H7 (cell line): ENCODE measurements at regions not wholly inside any gene's neighbourhood (a gene's known extent, or its start where the extent isn't known, plus 50 kb on each side); places are given as distances from the start of the nearest gene placed in this dataset.

Experiments used
- DNase-seq: peaks from one replicate; pipeline ENCODE4 v3.0.0; 2012
- H3K27me3 ChIP-seq: 2 replicates; pipeline ENCODE4 v1.6.0; 2011; ENCODE audit warnings: mild to moderate bottlenecking, low read length; ENCODE audit not compliant: control insufficient read depth, insufficient read depth
- H3K36me3 ChIP-seq: replicated peaks from 2 replicates; pipeline ENCODE4 v1.5.1; 2011; ENCODE audit warnings: low read length; ENCODE audit not compliant: control insufficient read depth, insufficient read depth
- H3K4me3 ChIP-seq: 2 replicates; pipeline ENCODE4 v1.5.1; 2011; ENCODE audit warnings: low read depth, mild to moderate bottlenecking, control low read depth, low read length, moderate library complexity; ENCODE audit not compliant: insufficient read depth

- Histone ChIP-seq H3K36me3 (no peaks in the 10 kb centered on the region), H3K4me3 (no peak overlapping the region), H3K27me3 (no peaks in the 10 kb centered on the region)
- peak; percentile 27 for DNase-seq
These were observed 96.1 kb upstream of the RET start for GRCh38 chr10:42980553-42981357.

GRCh38 chr10:42981358-42982236, 95.3 kb upstream of the RET start:
- Histone ChIP-seq H3K36me3 (no peaks in the 10 kb centered on the region), H3K27me3 (no peaks in the 10 kb centered on the region), H3K4me3 (no peak overlapping the region)
- peak; percentile 26 for DNase-seq

DNA sequence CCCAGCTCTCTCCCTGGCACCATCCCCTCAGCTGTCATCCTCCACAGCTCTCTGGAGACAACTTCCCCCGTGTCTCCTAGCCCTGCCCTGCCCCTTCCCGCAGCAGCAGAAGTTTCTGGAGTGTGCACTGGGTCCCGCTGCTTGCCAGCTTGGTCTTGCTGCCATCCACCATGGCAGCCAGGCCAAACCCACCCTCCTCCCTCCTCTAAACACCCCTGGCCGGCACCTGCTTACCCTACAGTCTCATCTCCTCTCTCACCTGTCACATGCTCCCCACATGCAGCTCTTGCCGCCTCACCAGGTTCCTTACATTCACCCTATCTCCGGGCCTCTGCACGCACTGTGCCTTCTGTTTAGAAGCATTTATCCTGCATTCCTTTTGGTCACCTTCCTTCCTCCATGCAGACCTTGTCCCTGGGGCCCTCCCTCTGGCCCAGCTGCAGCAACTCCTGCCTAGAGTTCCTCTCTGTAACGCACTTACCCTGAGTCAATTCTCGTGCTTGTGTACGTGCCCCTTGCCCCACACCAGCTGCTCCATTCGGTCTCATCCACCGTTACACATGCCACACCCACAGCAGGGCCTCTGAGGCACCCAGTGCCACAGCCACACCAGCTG, 93.9 kb upstream of the RET start:
- DNase-seq = no peak
- no peaks in the 10 kb centered on the region for H3K36me3 ChIP-seq
- H3K27me3 ChIP-seq = no peaks in the 10 kb centered on the region
- H3K4me3 ChIP-seq = no peak overlapping the region

DNA sequence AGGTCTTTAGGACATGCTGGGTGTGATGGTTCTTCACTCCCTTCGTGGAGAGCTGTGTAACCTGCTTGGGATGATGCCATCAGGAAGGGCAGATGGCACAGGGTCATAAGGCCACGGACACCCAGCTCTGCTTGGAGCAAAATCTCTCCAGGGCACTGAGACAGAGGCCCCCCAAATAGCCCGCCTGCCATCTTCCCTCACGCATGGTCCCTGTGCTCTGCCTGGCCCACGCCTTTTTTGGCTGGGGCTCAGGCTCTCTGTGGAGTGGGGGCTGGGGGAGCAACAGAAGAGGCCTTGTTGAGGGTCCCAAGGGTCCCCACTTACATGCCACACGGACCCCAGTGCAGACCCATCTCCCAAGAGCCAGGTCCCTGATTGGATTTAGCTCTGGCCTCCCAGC, 93.3 kb upstream of the RET start:
- Histone ChIP-seq H3K27me3 (no peaks in the 10 kb centered on the region), H3K4me3 (no peak overlapping the region), H3K36me3 (no peaks in the 10 kb centered on the region)
- DNase-seq = no peak

- no peak for DNase-seq
- Histone ChIP-seq H3K36me3 (no peaks in the 10 kb centered on the region), H3K27me3 (no peaks in the 10 kb centered on the region), H3K4me3 (no peak overlapping the region)
These were observed 92.7 kb upstream of the RET start for GRCh38 chr10:42984035-42984610.

GRCh38 chr10:42984761-42985325, 92.0 kb upstream of the RET start:
- H3K27me3 ChIP-seq = no peaks in the 10 kb centered on the region
- H3K36me3 ChIP-seq = no peaks in the 10 kb centered on the region
- no peak overlapping the region for H3K4me3 ChIP-seq
- DNase-seq = peak; percentile 16

- H3K36me3 ChIP-seq = no peaks in the 10 kb centered on the region
- no peak overlapping the region for H3K4me3 ChIP-seq
- peak; percentile 16 for DNase-seq
- no peaks in the 10 kb centered on the region for H3K27me3 ChIP-seq
These were observed 91.2 kb upstream of the RET start for GRCh38 chr10:42985436-42986316.

- DNase-seq = peak; percentile 16
These were observed 90.2 kb upstream of the RET start for GRCh38 chr10:42986633-42987032.

GRCh38 chr10:42987121-42987541, 89.7 kb upstream of the RET start:
- DNase-seq = peak; percentile 25

More at GRCh38 chr10:42986633-42987032, 90.2 kb upstream of the RET start:
- Histone ChIP-seq H3K4me3 (no peak overlapping the region), H3K27me3 (no peaks in the 10 kb centered on the region), H3K36me3 (no peaks in the 10 kb centered on the region)

DNA sequence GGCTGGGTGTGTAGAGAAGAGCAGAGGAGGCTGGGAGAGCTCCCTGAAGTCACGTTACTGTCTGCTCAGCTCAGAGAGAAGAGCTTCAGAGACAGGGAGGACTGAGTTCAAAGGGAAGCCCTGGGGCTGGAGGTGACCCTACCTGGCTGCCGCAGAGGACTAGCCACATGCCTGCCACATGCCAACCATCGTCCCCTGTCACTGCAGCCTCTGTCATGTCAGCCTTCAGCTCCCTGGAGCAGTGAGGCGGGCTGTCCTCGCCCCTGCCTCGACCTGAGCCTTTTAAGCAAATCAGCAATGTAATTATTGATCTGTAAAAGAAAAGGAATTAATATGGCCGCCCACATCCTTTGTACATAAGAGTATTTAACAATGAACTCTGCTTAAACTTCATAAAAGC, 89.3 kb upstream of the RET start:
- Histone ChIP-seq H3K4me3 (no peak overlapping the region), H3K36me3 (no peaks in the 10 kb centered on the region), H3K27me3 (no peaks in the 10 kb centered on the region)
- DNase-seq = peak; percentile 22

More at GRCh38 chr10:42987121-42987541, 89.7 kb upstream of the RET start:
- Histone ChIP-seq H3K36me3 (no peaks in the 10 kb centered on the region), H3K4me3 (no peak overlapping the region), H3K27me3 (no peaks in the 10 kb centered on the region)

DNA sequence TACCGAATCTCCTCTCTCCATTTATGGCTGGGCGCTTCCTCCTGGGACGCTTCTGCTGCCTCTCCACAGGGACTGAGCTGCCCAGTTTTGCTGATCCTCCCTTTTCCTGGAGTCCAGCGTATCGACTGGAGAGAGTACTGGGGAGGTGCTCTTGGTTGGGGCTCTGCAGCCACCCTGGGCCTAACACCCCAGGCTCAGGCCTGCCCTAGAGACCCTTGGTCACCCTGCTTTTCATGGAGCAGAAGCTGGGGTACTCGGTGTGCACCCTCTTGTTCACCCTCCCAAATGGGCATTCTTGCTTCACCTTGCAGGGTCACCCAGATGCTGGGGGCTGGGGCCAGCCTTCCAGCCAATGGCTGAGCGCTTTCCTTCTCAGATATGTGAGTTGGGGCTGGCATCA, 88.8 kb upstream of the RET start:
- DNase-seq = peak; percentile 31

GRCh38 chr10:42988517-42989395, 88.1 kb upstream of the RET start:
- no peaks in the 10 kb centered on the region for H3K27me3 ChIP-seq
- no peaks in the 10 kb centered on the region for H3K36me3 ChIP-seq
- DNase-seq = peak; percentile 23
- H3K4me3 ChIP-seq = no peak overlapping the region

More for the DNA sequence above, 88.8 kb upstream of the RET start:
- Histone ChIP-seq H3K4me3 (no peak overlapping the region), H3K27me3 (no peaks in the 10 kb centered on the region), H3K36me3 (no peaks in the 10 kb centered on the region)
